Mesenchymal stem cell (in vitro differentiated cells and primary cell): ENCODE measurements at regions not wholly inside any gene's neighbourhood (a gene's known extent, or its start where the extent isn't known, plus 50 kb on each side); places are given as distances from the start of the nearest gene placed in this dataset.

Source experiments
- DNase-seq: peaks from one replicate; pipeline ENCODE4 v3.0.0-alpha.2; 2013
- H2AFZ ChIP-seq: one replicate; pipeline ENCODE4 v1.6.1; 2013; ENCODE audit warnings: low read depth, mild to moderate bottlenecking, control low read depth, inconsistent platforms, low read length, moderate library complexity
- H2AK5ac ChIP-seq: 2 replicates; pipeline ENCODE4 v1.6.1; 2013; ENCODE audit warnings: low read length, moderate library complexity, mild to moderate bottlenecking, inconsistent platforms; ENCODE audit not compliant: severe bottlenecking
- H2BK120ac ChIP-seq: one replicate; pipeline ENCODE4 v1.6.1; 2013; ENCODE audit warnings: low read depth, mild to moderate bottlenecking, inconsistent platforms, low read length, moderate library complexity
- H2BK12ac ChIP-seq, 2 experiments: one replicate each; pipeline ENCODE4 v1.6.1; 2013; ENCODE audit warnings: inconsistent platforms in 2 of 2, low read length in 2 of 2, mild to moderate bottlenecking in 2 of 2, moderate library complexity in 2 of 2, control low read depth in 1 of 2
- H2BK15ac ChIP-seq: one replicate; pipeline ENCODE4 v1.6.1; 2013; ENCODE audit warnings: mild to moderate bottlenecking, low read depth, inconsistent platforms; ENCODE audit not compliant: poor library complexity, severe bottlenecking
- H2BK5ac ChIP-seq: 2 replicates; pipeline ENCODE4 v1.6.1; 2013; ENCODE audit warnings: low read depth, mild to moderate bottlenecking, low read length, control low read depth, inconsistent platforms; ENCODE audit not compliant: poor library complexity, severe bottlenecking
- H3K14ac ChIP-seq, 2 experiments: one replicate each; pipeline ENCODE4 v1.6.1; 2013; ENCODE audit warnings: inconsistent platforms in 2 of 2, low read length in 2 of 2, control low read depth in 1 of 2, mild to moderate bottlenecking in 1 of 2, moderate library complexity in 1 of 2
- H3K18ac ChIP-seq, 2 experiments: one replicate each; pipeline ENCODE4 v1.6.1; 2013; ENCODE audit warnings: inconsistent platforms in 2 of 2, low read length in 2 of 2, control low read depth in 1 of 2, low read depth in 1 of 2, mild to moderate bottlenecking in 1 of 2
- H3K23ac ChIP-seq, 2 experiments: one replicate each; pipeline ENCODE4 v1.6.1; 2013; ENCODE audit warnings: inconsistent platforms in 2 of 2, low read length in 2 of 2, mild to moderate bottlenecking in 2 of 2, moderate library complexity in 2 of 2, control low read depth in 1 of 2
- H3K27ac ChIP-seq: 2 replicates; pipeline ENCODE4 v1.5.1; 2013; ENCODE audit warnings: mild to moderate bottlenecking, moderate library complexity, low read length, control low read depth, inconsistent platforms; ENCODE audit not compliant: poor library complexity, severe bottlenecking
- H3K27me3 ChIP-seq, 2 experiments: 2 replicates each; pipeline versions ENCODE4 v1.6.1 to v1.7.0; 2013; ENCODE audit warnings: low read length in 2 of 2, mild to moderate bottlenecking in 2 of 2, moderate library complexity in 2 of 2, control low read depth in 1 of 2, inconsistent platforms in 1 of 2; ENCODE audit not compliant: control insufficient read depth in 1 of 2, insufficient read depth in 1 of 2
- H3K36me3 ChIP-seq, 2 experiments: 2 replicates each; pipeline versions ENCODE4 v1.6.1 to v1.7.0; 2013; ENCODE audit warnings: low read length in 2 of 2, control low read depth in 1 of 2, inconsistent platforms in 1 of 2, low read depth in 1 of 2, mild to moderate bottlenecking in 1 of 2; ENCODE audit not compliant: insufficient read depth in 2 of 2, control insufficient read depth in 1 of 2
- H3K4ac ChIP-seq, 2 experiments: one replicate each; pipeline ENCODE4 v1.6.1; 2013; ENCODE audit warnings: inconsistent platforms in 2 of 2, low read length in 2 of 2, mild to moderate bottlenecking in 2 of 2, moderate library complexity in 2 of 2, control low read depth in 1 of 2, low read depth in 1 of 2
- H3K4me1 ChIP-seq: 2 replicates; pipeline ENCODE4 v1.6.1; 2013; ENCODE audit warnings: low read depth, low read length, control low read depth; ENCODE audit not compliant: control insufficient read depth, insufficient read depth
- H3K4me2 ChIP-seq: 2 replicates; pipeline ENCODE4 v1.6.1; 2013; ENCODE audit warnings: low read length, mild to moderate bottlenecking, inconsistent platforms; ENCODE audit not compliant: poor library complexity, severe bottlenecking
- H3K4me3 ChIP-seq, 2 experiments: 2 replicates each; pipeline versions ENCODE4 v1.5.1 to v1.7.0; 2013; ENCODE audit warnings: low read length in 2 of 2, mild to moderate bottlenecking in 2 of 2, control low read depth in 1 of 2, low read depth in 1 of 2; ENCODE audit not compliant: insufficient read depth in 1 of 2
- H3K79me1 ChIP-seq: replicated peaks from 2 replicates; pipeline ENCODE4 v1.6.1; 2013; ENCODE audit warnings: mild to moderate bottlenecking, control low read depth, low read length, inconsistent platforms; ENCODE audit not compliant: poor library complexity, severe bottlenecking
- H3K9ac ChIP-seq: 2 replicates; pipeline ENCODE4 v1.7.0; 2013; ENCODE audit warnings: mild to moderate bottlenecking, low read length, moderate library complexity
- H3K9me3 ChIP-seq: 2 replicates; pipeline ENCODE4 v1.7.0; 2013; ENCODE audit warnings: mild to moderate bottlenecking, low read length; ENCODE audit not compliant: control insufficient read depth
- H4K8ac ChIP-seq: one replicate; pipeline ENCODE4 v1.6.1; 2013; ENCODE audit warnings: inconsistent platforms, mild to moderate bottlenecking, low read length, moderate library complexity
- H4K91ac ChIP-seq: one replicate; pipeline ENCODE4 v1.6.1; 2013; ENCODE audit warnings: mild to moderate bottlenecking, low read length, inconsistent platforms
- WGBS: methylation state at CpG from one replicate; pipeline ENCODE4 v1.1.7; 2013; ENCODE audit warnings: mixed read lengths; 5-methylcytosine and 5-hydroxymethylcytosine counted together

DNA sequence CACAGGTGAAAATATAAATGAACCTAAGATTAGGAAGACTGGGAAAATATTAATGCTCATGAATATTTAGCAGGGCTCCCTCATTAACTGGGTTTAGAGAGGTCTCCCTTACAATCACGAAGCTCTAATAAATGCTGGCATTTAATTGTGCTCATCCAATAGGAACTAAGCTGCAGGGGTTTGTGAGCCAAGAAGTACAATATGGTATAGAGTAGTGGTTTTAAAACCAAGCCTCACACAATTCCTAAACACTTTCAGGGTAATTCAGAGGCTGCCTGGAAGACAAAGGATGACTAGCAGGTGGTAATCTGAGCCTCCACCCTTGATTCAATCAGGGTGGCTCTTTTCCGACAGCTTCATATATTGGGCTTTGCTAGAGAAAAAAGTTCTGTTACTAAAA is 103.3 kb downstream of the GPAM start:
- H3K23ac ChIP-seq: no peak overlapping the region
- H4K91ac ChIP-seq: no peak overlapping the region
- H2AK5ac ChIP-seq: no peak overlapping the region
- H2BK120ac ChIP-seq: no peak overlapping the region
- no peaks in the 10 kb centered on the region for H3K9me3 ChIP-seq
- H2AFZ ChIP-seq: no peak overlapping the region
- no peaks in the 10 kb centered on the region for H3K27me3 ChIP-seq
- no peak overlapping the region for H3K27ac ChIP-seq
- H2BK15ac ChIP-seq: no peak overlapping the region
- no peak overlapping the region for H3K4me2 ChIP-seq
- no peak overlapping the region for H4K8ac ChIP-seq
- no peaks in the 10 kb centered on the region for H3K4me1 ChIP-seq
- H3K4ac ChIP-seq: no peak overlapping the region
- no peak overlapping the region for H2BK12ac ChIP-seq
- no peaks in the 10 kb centered on the region for H3K36me3 ChIP-seq
- no peak overlapping the region for H3K14ac ChIP-seq
- H3K18ac ChIP-seq: no peak overlapping the region
- no peak overlapping the region for H3K9ac ChIP-seq
- H2BK5ac ChIP-seq: no peak overlapping the region
- WGBS: 20% methylated on average over 1 of the region's 2 CpGs
- H3K4me3 ChIP-seq: no peak overlapping the region
- no peaks in the 10 kb centered on the region for H3K79me1 ChIP-seq
- DNase-seq: no peak

DNA sequence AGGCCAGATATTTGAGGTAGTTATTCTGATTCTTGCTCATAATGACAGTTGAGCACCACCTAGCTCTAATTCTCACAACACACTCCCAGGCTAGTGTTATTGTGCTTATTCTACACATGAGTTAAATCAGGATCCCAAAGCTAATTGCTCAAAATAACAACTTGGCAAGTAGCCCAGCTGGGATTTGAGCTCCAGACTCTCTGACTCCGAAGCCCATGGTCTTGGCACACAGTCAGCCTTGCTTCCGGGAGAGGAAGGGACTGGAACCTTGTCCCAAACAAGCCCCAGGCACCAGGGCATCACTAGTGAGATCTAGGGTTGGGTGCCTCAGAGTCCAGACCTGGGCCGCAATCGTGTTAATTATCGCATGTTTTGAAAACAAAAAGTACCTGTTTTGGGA is 101.4 kb downstream of the GPAM start:
- 85% methylated on average over 5 of the region's 5 CpGs for WGBS
- no peak overlapping the region for H3K18ac ChIP-seq

DNA sequence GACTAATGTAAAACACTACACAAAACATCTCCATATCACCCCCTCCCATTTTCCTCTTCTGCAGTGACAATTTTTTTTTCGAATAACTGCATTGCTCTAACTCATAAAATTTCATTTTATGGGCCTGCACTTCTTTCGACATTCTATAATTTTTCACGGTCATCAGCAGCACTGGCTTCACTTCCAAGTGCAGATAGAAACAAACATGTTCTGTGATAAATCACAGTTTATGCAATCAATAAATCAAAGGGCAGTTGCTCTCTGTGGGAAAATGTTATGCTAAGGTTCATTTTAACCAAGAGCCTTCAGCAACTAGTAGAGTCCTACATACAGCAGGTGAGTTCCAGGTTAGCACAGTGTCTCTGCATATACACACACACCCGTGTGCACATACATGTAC is 100.1 kb downstream of the GPAM start:
- no peaks in the 10 kb centered on the region for H3K79me1 ChIP-seq
- H3K4me1 ChIP-seq: no peaks in the 10 kb centered on the region
- no peak overlapping the region for H2BK15ac ChIP-seq
- no peaks in the 10 kb centered on the region for H3K9me3 ChIP-seq
- no peaks in the 10 kb centered on the region for H3K36me3 ChIP-seq
- no peak overlapping the region for H3K23ac ChIP-seq
- no peak overlapping the region for H3K4me2 ChIP-seq
- H2BK12ac ChIP-seq: no peak overlapping the region
- H3K27ac ChIP-seq: no peak overlapping the region
- no peak overlapping the region for H2AK5ac ChIP-seq
- H2BK120ac ChIP-seq: no peak overlapping the region
- WGBS: 71% methylated on average over 4 of the region's 4 CpGs
- H3K4ac ChIP-seq: no peak overlapping the region
- no peak overlapping the region for H4K91ac ChIP-seq
- H2BK5ac ChIP-seq: no peak overlapping the region
- no peak for DNase-seq
- H3K4me3 ChIP-seq: no peak overlapping the region
- no peak overlapping the region for H4K8ac ChIP-seq
- no peak overlapping the region for H3K9ac ChIP-seq
- H2AFZ ChIP-seq: no peak overlapping the region
- no peak overlapping the region for H3K14ac ChIP-seq
- peaks cover 0 to 5% of the 10 kb centered on the region in 2 experiments for H3K27me3 ChIP-seq
- no peak overlapping the region for H3K18ac ChIP-seq

More for the DNA sequence above, 101.4 kb downstream of the GPAM start:
- no peak for DNase-seq
- no peak overlapping the region for H2BK120ac ChIP-seq
- H3K23ac ChIP-seq: no peak overlapping the region
- no peak overlapping the region for H3K4me3 ChIP-seq
- no peak overlapping the region for H3K14ac ChIP-seq
- H4K8ac ChIP-seq: no peak overlapping the region
- H3K9me3 ChIP-seq: no peaks in the 10 kb centered on the region
- no peak overlapping the region for H2BK12ac ChIP-seq
- no peak overlapping the region for H2BK5ac ChIP-seq
- no peaks in the 10 kb centered on the region for H3K36me3 ChIP-seq
- no peak overlapping the region for H2BK15ac ChIP-seq
- H3K27ac ChIP-seq: no peak overlapping the region
- no peaks in the 10 kb centered on the region for H3K79me1 ChIP-seq
- no peak overlapping the region for H4K91ac ChIP-seq
- H3K9ac ChIP-seq: no peak overlapping the region
- H2AFZ ChIP-seq: no peak overlapping the region
- H2AK5ac ChIP-seq: no peak overlapping the region
- no peaks in the 10 kb centered on the region for H3K27me3 ChIP-seq
- H3K4ac ChIP-seq: no peak overlapping the region
- H3K4me2 ChIP-seq: no peak overlapping the region
- no peaks in the 10 kb centered on the region for H3K4me1 ChIP-seq

DNA sequence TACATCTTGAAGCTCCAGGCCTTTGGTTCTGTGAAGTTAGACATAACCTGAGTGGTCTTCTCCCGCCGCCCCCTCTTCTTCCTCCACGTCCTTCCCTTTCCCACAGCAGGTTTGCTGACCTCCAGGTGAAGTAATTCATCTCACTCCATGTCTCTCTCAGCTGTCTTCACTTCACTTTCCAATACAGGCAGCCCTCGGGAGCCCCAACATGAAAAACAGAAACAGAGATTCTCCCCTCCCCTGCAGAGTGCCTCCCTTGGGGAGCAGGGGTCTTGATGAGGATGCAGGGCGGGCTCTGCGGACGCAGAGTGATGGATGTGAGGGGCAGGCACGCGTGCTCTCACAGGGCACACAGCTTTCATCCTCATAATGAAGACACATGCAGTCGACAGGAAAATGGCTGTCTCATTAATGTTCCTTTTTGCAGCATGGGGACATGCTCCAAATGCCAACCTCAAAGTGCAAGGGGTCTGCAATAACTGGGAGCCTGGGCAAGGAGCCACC is 95.6 kb downstream of the GPAM start:
- no peak overlapping the region for H3K18ac ChIP-seq
- H3K36me3 ChIP-seq: no peaks in the 10 kb centered on the region
- no peak overlapping the region for H4K8ac ChIP-seq
- no peak overlapping the region for H4K91ac ChIP-seq
- H2AK5ac ChIP-seq: no peak overlapping the region
- H3K4me1 ChIP-seq: no peaks in the 10 kb centered on the region
- H2BK5ac ChIP-seq: no peak overlapping the region
- H3K27me3 ChIP-seq: peaks cover 0 to 18% of the 10 kb centered on the region in 2 experiments
- H2BK120ac ChIP-seq: no peak overlapping the region
- 75% methylated on average over 10 of the region's 10 CpGs for WGBS
- no peaks in the 10 kb centered on the region for H3K9me3 ChIP-seq
- DNase-seq: no peak
- no peak overlapping the region for H2AFZ ChIP-seq
- H3K9ac ChIP-seq: no peak overlapping the region
- no peak overlapping the region for H2BK12ac ChIP-seq
- H3K4me2 ChIP-seq: no peak overlapping the region
- no peak overlapping the region for H3K23ac ChIP-seq
- no peak overlapping the region for H3K14ac ChIP-seq
- H3K4ac ChIP-seq: no peak overlapping the region
- H2BK15ac ChIP-seq: no peak overlapping the region
- H3K79me1 ChIP-seq: no peaks in the 10 kb centered on the region
- no peak overlapping the region for H3K4me3 ChIP-seq
- H3K27ac ChIP-seq: no peak overlapping the region
